Erythroblast (primary cell): ENCODE measurements at regions not wholly inside any gene's neighbourhood (a gene's known extent, or its start where the extent isn't known, plus 50 kb on each side); places are given as distances from the start of the nearest gene placed in this dataset.

Experiments
- GATA1 ChIP-seq: IDR thresholded peaks from 2 replicates; pipeline ENCODE4 v1.6.1; 2011; ENCODE audit warnings: low read depth, mild to moderate bottlenecking, control low read depth, low read length, moderate library complexity
- POLR2A ChIP-seq: IDR thresholded peaks from 2 replicates; pipeline ENCODE4 v1.6.1; 2011; ENCODE audit warnings: mild to moderate bottlenecking, low read length

- no peak for TF ChIP-seq POLR2A
- TF ChIP-seq GATA1: no peak
Observed at GRCh38 chr2:155715705-155716104, 616.8 kb downstream of the NR4A2 start.
